H9 (cell line): ENCODE measurements at regions not wholly inside any gene's neighbourhood (a gene's known extent, or its start where the extent isn't known, plus 50 kb on each side); places are given as distances from the start of the nearest gene placed in this dataset.

ENCODE experiments used
- DNase-seq: peaks from one replicate; pipeline ENCODE4 v3.0.0-alpha.2; 2017
- H2AFZ ChIP-seq: one replicate; pipeline ENCODE4 v1.6.1; 2013; ENCODE audit warnings: mild to moderate bottlenecking, low read length, control low read depth, moderate library complexity
- H2AK5ac ChIP-seq: 2 replicates; pipeline ENCODE4 v1.6.1; 2013; ENCODE audit warnings: low read length, control low read depth, mixed read lengths; ENCODE audit not compliant: insufficient read length
- H2BK120ac ChIP-seq: one replicate; pipeline ENCODE4 v1.6.1; 2013; ENCODE audit warnings: low read depth, mild to moderate bottlenecking, low read length, control low read depth, inconsistent platforms; ENCODE audit not compliant: poor library complexity, severe bottlenecking
- H2BK12ac ChIP-seq: 2 replicates; pipeline ENCODE4 v1.6.1; 2013; ENCODE audit warnings: low read length, control low read depth, mixed read lengths, low read depth; ENCODE audit not compliant: insufficient read length
- H2BK15ac ChIP-seq: 2 replicates; pipeline ENCODE4 v1.6.1; 2013; ENCODE audit warnings: low read depth, low read length, control low read depth
- H2BK20ac ChIP-seq: one replicate; pipeline ENCODE4 v1.6.1; 2013; ENCODE audit warnings: low read depth, mild to moderate bottlenecking, low read length, control low read depth, inconsistent platforms; ENCODE audit not compliant: poor library complexity, severe bottlenecking
- H2BK5ac ChIP-seq: 2 replicates; pipeline ENCODE4 v1.6.1; 2013; ENCODE audit warnings: low read length, control low read depth, mixed read lengths; ENCODE audit not compliant: insufficient read length
- H3K14ac ChIP-seq: 2 replicates; pipeline ENCODE4 v1.6.1; 2013; ENCODE audit warnings: low read length, control low read depth; ENCODE audit not compliant: insufficient read depth
- H3K18ac ChIP-seq: 2 replicates; pipeline ENCODE4 v1.6.1; 2013; ENCODE audit warnings: low read depth, mild to moderate bottlenecking, mixed read lengths, low read length, control low read depth; ENCODE audit not compliant: insufficient read length
- H3K23ac ChIP-seq: 2 replicates; pipeline ENCODE4 v1.6.1; 2013; ENCODE audit warnings: low read length, control low read depth, mixed read lengths, low read depth; ENCODE audit not compliant: insufficient read length
- H3K23me2 ChIP-seq: 2 replicates; pipeline ENCODE4 v1.6.1; 2013; ENCODE audit warnings: low read depth, mild to moderate bottlenecking, mixed read lengths, low read length, control low read depth; ENCODE audit not compliant: insufficient read length, poor library complexity, severe bottlenecking
- H3K27ac ChIP-seq: 2 replicates; pipeline ENCODE4 v1.5.1; 2013; ENCODE audit warnings: low read length, control low read depth, mixed read lengths, low read depth; ENCODE audit not compliant: insufficient read length
- H3K27me3 ChIP-seq: 2 replicates; pipeline ENCODE4 v1.6.1; 2013; ENCODE audit warnings: low read length, control low read depth, inconsistent platforms; ENCODE audit not compliant: insufficient read depth
- H3K4ac ChIP-seq: 2 replicates; pipeline ENCODE4 v1.6.1; 2013; ENCODE audit warnings: low read depth, mild to moderate bottlenecking, control low read depth, inconsistent platforms, low read length, moderate library complexity
- H3K4me1 ChIP-seq: 2 replicates; pipeline ENCODE4 v1.6.1; 2013; ENCODE audit warnings: low read length, control low read depth, inconsistent platforms; ENCODE audit not compliant: insufficient read depth
- H3K4me2 ChIP-seq: 2 replicates; pipeline ENCODE4 v1.6.1; 2013; ENCODE audit warnings: low read length, control low read depth, mixed read lengths; ENCODE audit not compliant: insufficient read length, insufficient read depth
- H3K56ac ChIP-seq: 2 replicates; pipeline ENCODE4 v1.6.1; 2013; ENCODE audit warnings: low read depth, mild to moderate bottlenecking, mixed read lengths, low read length, control low read depth; ENCODE audit not compliant: insufficient read length
- H3K79me1 ChIP-seq: 2 replicates; pipeline ENCODE4 v1.6.1; 2013; ENCODE audit warnings: low read depth, mild to moderate bottlenecking, moderate library complexity, low read length, control low read depth, inconsistent platforms; ENCODE audit not compliant: insufficient read depth, poor library complexity, severe bottlenecking
- H3K79me2 ChIP-seq: 2 replicates; pipeline ENCODE4 v1.6.1; 2013; ENCODE audit warnings: low read length, control low read depth, inconsistent platforms; ENCODE audit not compliant: insufficient read depth
- H3K9ac ChIP-seq: 2 replicates; pipeline ENCODE4 v1.6.1; 2013; ENCODE audit warnings: low read length, control low read depth, mixed read lengths; ENCODE audit not compliant: insufficient read length; ENCODE audit errors: extremely low read depth
- H3K9me3 ChIP-seq: one replicate; pipeline ENCODE4 v1.6.1; 2013; ENCODE audit warnings: low read depth, low read length, inconsistent platforms; ENCODE audit not compliant: control insufficient read depth
- H3T11ph ChIP-seq: one replicate; pipeline ENCODE4 v1.6.1; 2013; ENCODE audit warnings: mild to moderate bottlenecking, low read length, control low read depth, inconsistent platforms
- H4K20me1 ChIP-seq: one replicate; pipeline ENCODE4 v1.6.1; 2013; ENCODE audit not compliant: control insufficient read depth, insufficient read length, insufficient read depth
- H4K5ac ChIP-seq: 2 replicates; pipeline ENCODE4 v1.6.1; 2013; ENCODE audit warnings: low read depth, mild to moderate bottlenecking, mixed read lengths, low read length, control low read depth; ENCODE audit not compliant: insufficient read length
- H4K8ac ChIP-seq: replicated peaks from 2 replicates; pipeline ENCODE4 v1.6.1; 2013; ENCODE audit warnings: low read length, control low read depth, mixed read lengths, low read depth; ENCODE audit not compliant: insufficient read length
- H4K91ac ChIP-seq: 2 replicates; pipeline ENCODE4 v1.6.1; 2013; ENCODE audit warnings: low read depth, mild to moderate bottlenecking, moderate library complexity, mixed read lengths, low read length, control low read depth; ENCODE audit not compliant: insufficient read length
- H3K27ac Mint-ChIP-seq, 3 experiments: 2 replicates in 2 of 3; 3 replicates in 1 of 3; pipeline ENCODE4 v1.8.0; 2020 to 2021; ENCODE audit warnings: mixed read lengths in 3 of 3, mild to moderate bottlenecking in 1 of 3, moderate library complexity in 1 of 3
- H3K27me3 Mint-ChIP-seq: 2 replicates; pipeline ENCODE4 v1.8.0; 2021; ENCODE audit warnings: low read depth, mild to moderate bottlenecking, moderate library complexity, mixed read lengths
- H3K36me3 Mint-ChIP-seq, 3 experiments: 2 replicates in 2 of 3; 3 replicates in 1 of 3; pipeline ENCODE4 v1.8.0; 2020 to 2021; ENCODE audit warnings: low read depth in 3 of 3, mixed read lengths in 3 of 3; ENCODE audit not compliant: insufficient read depth in 1 of 3
- H3K4me1 Mint-ChIP-seq, 2 experiments: 2 replicates each; pipeline ENCODE4 v1.8.0; 2020; ENCODE audit warnings: mixed read lengths in 2 of 2
- H3K4me3 Mint-ChIP-seq, 2 experiments: 2 replicates in 1 of 2; 3 replicates in 1 of 2; pipeline ENCODE4 v1.8.0; 2020 to 2021; ENCODE audit warnings: mild to moderate bottlenecking in 2 of 2, mixed read lengths in 2 of 2, moderate library complexity in 1 of 2
- H3K9me3 Mint-ChIP-seq, 2 experiments: 2 replicates in 1 of 2; 3 replicates in 1 of 2; pipeline ENCODE4 v1.8.0; 2020; ENCODE audit warnings: mild to moderate bottlenecking in 2 of 2, mixed read lengths in 2 of 2, moderate library complexity in 1 of 2
- CTCF ChIP-seq: fragments of 200-600 bp; sonication (generic); conservative IDR thresholded peaks from 3 replicates; pipeline ENCODE4 v1.8.0; 2021; ENCODE audit warnings: antibody characterized with exemption, mild to moderate bottlenecking
- WGBS: extraction: QIAGEN DNeasy Blood & Tissue Kit; methylation state at CpG from one replicate; pipeline ENCODE4 v1.1.7; 2013; ENCODE audit warnings: missing lambda C conversion rate, low lambda C conversion rate, mixed read lengths; ENCODE audit not compliant: insufficient read length; ENCODE audit errors: extremely low coverage; 5-methylcytosine and 5-hydroxymethylcytosine counted together

GRCh38 chr7:132024290-132024689 is 467.9 kb upstream of the PODXL start:
- Mint-ChIP-seq H3K9me3 (peaks cover 7% of the 10 kb centered on the region in 2 experiments; a peak in 4 of 5 replicates), H3K4me3 (no peak overlapping the region), H3K27ac (no peak overlapping the region), H3K27me3 (peaks cover 10% of the 10 kb centered on the region), H3K36me3 (peaks cover 0 to 5% (median 0%) of the 10 kb centered on the region in 3 experiments; a peak in 1 of 7 replicates), H3K4me1 (no peaks in the 10 kb centered on the region)
- Histone ChIP-seq H4K8ac (no peak overlapping the region), H4K91ac (no peak overlapping the region), H2BK120ac (no peak overlapping the region), H4K20me1 (no peaks in the 10 kb centered on the region), H2BK20ac (no peak overlapping the region), H3T11ph (no peak overlapping the region), H2AFZ (no peak overlapping the region), H3K4me1 (no peaks in the 10 kb centered on the region), H2BK5ac (no peak overlapping the region), H2BK12ac (no peak overlapping the region), H3K18ac (no peak overlapping the region), H3K56ac (no peak overlapping the region), H3K27me3 (no peaks in the 10 kb centered on the region; the same call in 1 of the 2 replicates), H3K27ac (no peak overlapping the region), H3K23me2 (no peaks in the 10 kb centered on the region), H3K4ac (no peak overlapping the region), H3K14ac (no peak overlapping the region), H3K79me1 (no peaks in the 10 kb centered on the region), H2AK5ac (no peak overlapping the region), H3K79me2 (no peaks in the 10 kb centered on the region; the same call in 1 of the 2 replicates), H3K9me3 (no peaks in the 10 kb centered on the region), H2BK15ac (no peak overlapping the region), H3K23ac (no peak overlapping the region), H3K4me2 (no peak overlapping the region), H3K9ac (no peak overlapping the region), H4K5ac (no peak overlapping the region)
- no peak for DNase-seq
- TF ChIP-seq CTCF, result no peak
- no CpG with 5 or more reads among the region's 6 CpGs for WGBS
